UCSD-AML1 (cell line): ENCODE measurements at regions not wholly inside any gene's neighbourhood (a gene's known extent, or its start where the extent isn't known, plus 50 kb on each side); places are given as distances from the start of the nearest gene placed in this dataset.

Experiments
- DNase-seq: peaks from one replicate; lab custom pipeline; 2025; ENCODE audit not compliant: unreplicated experiment; lab: John Stamatoyannopoulos, UW

GRCh38 chr17:33628500-33629346 is 335.6 kb upstream of the ASIC2 start:
- DNase-seq = no peak

GRCh38 chr17:33633446-33633845 is 340.4 kb upstream of the ASIC2 start:
- no peak for DNase-seq

- DNase-seq = no peak
These were observed 344.4 kb upstream of the ASIC2 start for GRCh38 chr17:33637534-33637933.

- no peak for DNase-seq
These were observed 346.2 kb upstream of the ASIC2 start for GRCh38 chr17:33639103-33639880.

GRCh38 chr17:33640629-33641028 is 347.5 kb upstream of the ASIC2 start:
- no peak for DNase-seq

GRCh38 chr17:33642002-33642401 is 348.9 kb upstream of the ASIC2 start:
- DNase-seq = no peak

- DNase-seq = no peak
These were observed 354.9 kb upstream of the ASIC2 start for GRCh38 chr17:33647956-33648355.

- DNase-seq = no peak
These were observed 357.2 kb upstream of the ASIC2 start for GRCh38 chr17:33650304-33650703.

- no peak for DNase-seq
These were observed 358.6 kb upstream of the ASIC2 start for GRCh38 chr17:33651686-33652085.

GRCh38 chr17:33652731-33653398 is 359.8 kb upstream of the ASIC2 start:
- DNase-seq = no peak

GRCh38 chr17:33653399-33653788 is 360.3 kb upstream of the ASIC2 start:
- DNase-seq = no peak

- no peak for DNase-seq
These were observed 364.1 kb upstream of the ASIC2 start for GRCh38 chr17:33657181-33657580.

- DNase-seq = no peak
These were observed 368.9 kb upstream of the ASIC2 start for GRCh38 chr17:33661975-33662374.

- no peak for DNase-seq
These were observed 371.2 kb upstream of the ASIC2 start for GRCh38 chr17:33664116-33664840.

- DNase-seq = no peak
These were observed 374.0 kb upstream of the ASIC2 start for GRCh38 chr17:33667052-33667509.

GRCh38 chr17:33667671-33668070 is 374.6 kb upstream of the ASIC2 start:
- DNase-seq = no peak

GRCh38 chr17:33668516-33668915 is 375.4 kb upstream of the ASIC2 start:
- DNase-seq = no peak

- DNase-seq = no peak
These were observed 378.4 kb upstream of the ASIC2 start for GRCh38 chr17:33671491-33671890.

GRCh38 chr17:33674685-33675084 is 381.6 kb upstream of the ASIC2 start:
- DNase-seq = peak; percentile 24

- no peak for DNase-seq
These were observed 383.3 kb upstream of the ASIC2 start for GRCh38 chr17:33676444-33676843.

- no peak for DNase-seq
These were observed 386.5 kb upstream of the ASIC2 start for GRCh38 chr17:33679595-33679994.
